GM19397 (cell line): ENCODE measurements at regions not wholly inside any gene's neighbourhood (a gene's known extent, or its start where the extent isn't known, plus 50 kb on each side); places are given as distances from the start of the nearest gene placed in this dataset.

Source experiments
- ATAC-seq: cut with Tn5 transposase; IDR thresholded peaks from one replicate; pipeline ENCODE4 v1.9.1; 2021; ENCODE audit warnings: mild to moderate bottlenecking, moderate library complexity; ENCODE audit not compliant: unreplicated experiment

GRCh38 chr12:97921979-97922722 lies 459.5 kb downstream of the RMST start:
- no peak for ATAC-seq

GRCh38 chr12:97923546-97923945 lies 460.9 kb downstream of the RMST start:
- ATAC-seq = no peak

GRCh38 chr12:97924122-97924521 lies 461.5 kb downstream of the RMST start:
- no peak for ATAC-seq

- no peak for ATAC-seq
Measured at GRCh38 chr12:97927977-97928376, 465.4 kb downstream of the RMST start.

GRCh38 chr12:97936165-97936564 lies 473.6 kb downstream of the RMST start:
- ATAC-seq = no peak

GRCh38 chr12:97938031-97938430 lies 475.4 kb downstream of the RMST start:
- ATAC-seq = no peak

GRCh38 chr12:97939156-97939555 lies 476.6 kb downstream of the RMST start:
- no peak for ATAC-seq

- ATAC-seq = no peak
Measured at GRCh38 chr12:97940105-97940504, 477.5 kb downstream of the RMST start.

- ATAC-seq = no peak
Measured at GRCh38 chr12:97940629-97941028, 478.0 kb downstream of the RMST start.

GRCh38 chr12:97941686-97942354 lies 479.2 kb downstream of the RMST start:
- no peak for ATAC-seq

GRCh38 chr12:97943359-97943758 lies 480.8 kb downstream of the RMST start:
- no peak for ATAC-seq

- no peak for ATAC-seq
Measured at GRCh38 chr12:97944576-97944975, 482.0 kb downstream of the RMST start.

- no peak for ATAC-seq
Measured at GRCh38 chr12:97946701-97947100, 484.1 kb downstream of the RMST start.

GRCh38 chr12:97948591-97948990 lies 486.0 kb downstream of the RMST start:
- no peak for ATAC-seq

GRCh38 chr12:97951239-97951638 lies 488.6 kb downstream of the RMST start:
- ATAC-seq = no peak

- no peak for ATAC-seq
Measured at GRCh38 chr12:97951717-97952116, 489.1 kb downstream of the RMST start.

- ATAC-seq = no peak
Measured at GRCh38 chr12:97957109-97957508, 494.5 kb downstream of the RMST start.

- ATAC-seq = no peak
Measured at GRCh38 chr12:97960225-97960624, 497.6 kb downstream of the RMST start.

- peak; percentile 86 for ATAC-seq
Measured at GRCh38 chr12:97960741-97961608, 498.4 kb downstream of the RMST start.

GRCh38 chr12:97967831-97968230 lies 505.2 kb downstream of the RMST start:
- ATAC-seq = no peak

- ATAC-seq = no peak
Measured at GRCh38 chr12:97968641-97969197, 506.1 kb downstream of the RMST start.
